ENCODE measurements at regions not wholly inside any gene's neighbourhood (a gene's known extent, or its start where the extent isn't known, plus 50 kb on each side); places are given as distances from the start of the nearest gene placed in this dataset.

DNA sequence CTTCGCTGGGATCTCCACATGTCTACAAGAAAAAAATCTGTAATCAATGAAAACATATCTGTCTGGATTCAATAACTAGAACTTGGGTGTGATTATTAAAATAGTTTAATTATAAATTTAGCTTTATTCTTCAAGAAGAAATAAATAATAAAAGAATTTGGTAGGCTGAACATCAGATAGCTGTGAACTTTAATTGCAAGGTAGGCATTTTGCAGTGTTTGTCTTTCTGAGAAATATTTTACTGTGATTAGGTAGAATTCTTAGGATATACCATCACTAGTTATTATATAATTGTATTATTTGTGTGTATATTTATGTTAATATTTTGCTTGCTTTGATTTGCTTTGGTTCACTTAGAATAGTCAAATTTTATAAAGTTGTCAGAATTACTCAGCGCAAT, 409.4 kb downstream of the PCDH18 start:
- DNase-seq (no peak), ATAC-seq (no peak)
- Histone ChIP-seq H3K27me3 (ENCODE audit: low read depth) (no peaks in the 10 kb centered on the region), H3K9me3 (no peaks in the 10 kb centered on the region), H3K27ac (no peak overlapping the region), H3K36me3 (no peaks in the 10 kb centered on the region), H3K4me3 (no peak overlapping the region), H3K4me1 (no peaks in the 10 kb centered on the region)
- TF ChIP-seq, protein P1, sequence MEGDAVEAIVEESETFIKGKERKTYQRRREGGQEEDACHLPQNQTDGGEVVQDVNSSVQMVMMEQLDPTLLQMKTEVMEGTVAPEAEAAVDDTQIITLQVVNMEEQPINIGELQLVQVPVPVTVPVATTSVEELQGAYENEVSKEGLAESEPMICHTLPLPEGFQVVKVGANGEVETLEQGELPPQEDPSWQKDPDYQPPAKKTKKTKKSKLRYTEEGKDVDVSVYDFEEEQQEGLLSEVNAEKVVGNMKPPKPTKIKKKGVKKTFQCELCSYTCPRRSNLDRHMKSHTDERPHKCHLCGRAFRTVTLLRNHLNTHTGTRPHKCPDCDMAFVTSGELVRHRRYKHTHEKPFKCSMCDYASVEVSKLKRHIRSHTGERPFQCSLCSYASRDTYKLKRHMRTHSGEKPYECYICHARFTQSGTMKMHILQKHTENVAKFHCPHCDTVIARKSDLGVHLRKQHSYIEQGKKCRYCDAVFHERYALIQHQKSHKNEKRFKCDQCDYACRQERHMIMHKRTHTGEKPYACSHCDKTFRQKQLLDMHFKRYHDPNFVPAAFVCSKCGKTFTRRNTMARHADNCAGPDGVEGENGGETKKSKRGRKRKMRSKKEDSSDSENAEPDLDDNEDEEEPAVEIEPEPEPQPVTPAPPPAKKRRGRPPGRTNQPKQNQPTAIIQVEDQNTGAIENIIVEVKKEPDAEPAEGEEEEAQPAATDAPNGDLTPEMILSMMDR (IDR thresholded peaks at IDR 0.05) = no peak
- intact Hi-C loops (cut with DNase I) = no loop called here

DNA sequence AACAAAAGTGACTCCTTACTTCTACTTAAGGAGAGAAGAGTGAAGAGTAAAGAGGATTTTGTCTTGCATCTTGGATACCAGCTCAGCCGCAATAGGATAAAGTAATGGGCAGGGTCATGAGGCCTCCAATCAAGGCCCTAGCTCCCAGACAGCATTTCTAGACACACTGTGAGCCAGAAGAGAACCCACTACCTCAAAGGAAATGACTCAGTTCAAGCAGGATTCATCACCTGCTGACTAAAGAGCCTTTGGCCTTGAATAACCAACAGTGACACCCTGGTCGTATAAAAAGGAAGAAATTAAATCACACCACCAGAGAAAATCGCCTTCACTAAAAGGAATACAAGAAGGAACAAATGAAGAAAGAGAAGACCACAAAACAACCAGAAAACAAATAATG, 416.1 kb downstream of the PCDH18 start:
- intact Hi-C loops (cut with DNase I) = no loop called here
- H3K36me3 ChIP-seq = no peaks in the 10 kb centered on the region
- ATAC-seq = no peak
- no peaks in the 10 kb centered on the region for H3K9me3 ChIP-seq
- H3K27me3 ChIP-seq (ENCODE audit: low read depth) = no peaks in the 10 kb centered on the region
- DNase-seq = no peak
- TF ChIP-seq, protein P1 (IDR thresholded peaks at IDR 0.05) = no peak
- H3K4me1 ChIP-seq = no peaks in the 10 kb centered on the region
- no peak overlapping the region for H3K27ac ChIP-seq
- no peak overlapping the region for H3K4me3 ChIP-seq

GRCh38 chr4:137106733-137107132, 425.6 kb downstream of the PCDH18 start:
- Histone ChIP-seq H3K27me3 (ENCODE audit: low read depth) (no peaks in the 10 kb centered on the region), H3K27ac (no peak overlapping the region), H3K4me3 (no peak overlapping the region), H3K4me1 (no peaks in the 10 kb centered on the region), H3K9me3 (no peaks in the 10 kb centered on the region), H3K36me3 (no peaks in the 10 kb centered on the region)
- ATAC-seq (no peak), DNase-seq (no peak)
- TF ChIP-seq, protein P1 (IDR thresholded peaks at IDR 0.05) = no peak
- intact Hi-C loops (cut with DNase I) = no loop called here

DNA sequence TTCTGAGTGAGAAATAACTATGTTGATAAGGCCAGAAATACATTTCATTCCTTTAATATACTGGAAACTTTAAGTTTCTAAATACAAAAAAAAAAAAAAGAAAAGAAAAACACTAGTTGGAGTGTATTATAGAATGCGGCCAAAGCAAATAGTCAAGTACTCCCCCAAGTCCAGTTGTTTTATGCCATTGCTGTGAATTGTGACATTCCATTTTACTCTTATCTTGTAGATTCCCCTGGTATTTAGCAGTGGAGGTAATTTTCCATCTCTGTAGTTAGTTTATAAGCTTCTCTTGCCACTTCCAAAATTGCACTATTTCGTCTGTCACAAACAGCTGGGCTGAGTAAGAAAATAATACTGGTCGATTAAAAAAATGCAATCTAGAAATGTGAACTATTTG, 426.0 kb downstream of the PCDH18 start:
- Histone ChIP-seq H3K27me3 (ENCODE audit: low read depth) (no peaks in the 10 kb centered on the region), H3K4me3 (no peak overlapping the region), H3K4me1 (no peaks in the 10 kb centered on the region), H3K27ac (no peak overlapping the region), H3K9me3 (no peaks in the 10 kb centered on the region), H3K36me3 (no peaks in the 10 kb centered on the region)
- ATAC-seq (no peak), DNase-seq (no peak)
- intact Hi-C loops (cut with DNase I) = no loop called here
- TF ChIP-seq, protein P1 (IDR thresholded peaks at IDR 0.05) = no peak

DNA sequence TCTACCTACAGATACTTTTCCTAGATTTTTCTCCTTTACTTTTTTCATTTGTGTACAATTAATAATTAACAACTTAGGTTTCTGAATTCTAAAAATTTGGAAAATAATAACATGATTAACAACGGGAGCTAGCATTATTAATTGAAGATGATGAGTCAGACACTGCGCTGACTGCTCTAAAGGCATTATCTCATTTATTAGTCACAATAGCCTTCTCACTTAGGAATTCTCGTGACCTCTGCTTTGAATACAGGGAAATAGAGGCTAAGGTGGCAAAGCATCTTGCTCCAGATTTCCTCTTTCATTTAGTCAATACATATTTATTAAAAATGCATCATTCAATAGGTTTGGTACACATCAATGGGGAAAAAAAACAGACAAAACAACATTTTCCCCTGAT, 441.3 kb downstream of the PCDH18 start:
- ATAC-seq = no peak
- no peaks in the 10 kb centered on the region for H3K36me3 ChIP-seq
- no peak overlapping the region for H3K27ac ChIP-seq
- TF ChIP-seq, protein P1 (IDR thresholded peaks at IDR 0.05) = no peak
- H3K9me3 ChIP-seq = no peaks in the 10 kb centered on the region
- H3K4me1 ChIP-seq = no peaks in the 10 kb centered on the region
- DNase-seq = no peak
- intact Hi-C loops (cut with DNase I) = no loop called here
- no peak overlapping the region for H3K4me3 ChIP-seq
- no peaks in the 10 kb centered on the region for H3K27me3 ChIP-seq (ENCODE audit: low read depth)

- no peak overlapping the region for H3K27ac ChIP-seq
- TF ChIP-seq, protein P1 (IDR thresholded peaks at IDR 0.05) = no peak
- H3K27me3 ChIP-seq (ENCODE audit: low read depth) = no peaks in the 10 kb centered on the region
- DNase-seq = no peak
- no peak for ATAC-seq
- H3K4me1 ChIP-seq = no peaks in the 10 kb centered on the region
- intact Hi-C loops (cut with DNase I) = no loop called here
- no peaks in the 10 kb centered on the region for H3K36me3 ChIP-seq
- no peak overlapping the region for H3K4me3 ChIP-seq
- no peaks in the 10 kb centered on the region for H3K9me3 ChIP-seq
Observed at GRCh38 chr4:137083571-137084135, 448.6 kb downstream of the PCDH18 start.

Measured in lower lobe of right lung (tissue), 2 donors.